ENCODE measurements at regions not wholly inside any gene's neighbourhood (a gene's known extent, or its start where the extent isn't known, plus 50 kb on each side); places are given as distances from the start of the nearest gene placed in this dataset.

- H3K4me3 ChIP-seq: no peak overlapping the region
- H3K27me3 ChIP-seq (ENCODE audit: control insufficient read depth in 3 of 3, insufficient read depth in 3 of 3, low read length in 2 of 3): no peaks in the 10 kb centered on the region
- H3K9ac ChIP-seq (ENCODE audit: insufficient read depth in 1 of 2, low read length in 2 of 2): no peak overlapping the region
- ATAC-seq (ENCODE audit: insufficient read depth, low FRiP score) (no peak), DNase-seq (no peak)
- H3K36me3 ChIP-seq (ENCODE audit: control insufficient read depth in 4 of 4, insufficient read depth in 4 of 4, low read length in 4 of 4): no peaks in the 10 kb centered on the region
- no peaks in the 10 kb centered on the region for H3K4me1 ChIP-seq (ENCODE audit: control insufficient read depth in 5 of 5, insufficient read depth in 5 of 5, low read length in 5 of 5)
- peaks cover 0 to 3% (median 0%) of the 10 kb centered on the region in 4 donors for H3K9me3 ChIP-seq (ENCODE audit: control insufficient read depth in 4 of 4, insufficient read depth in 3 of 4, low read length in 3 of 4)
- no peak for TF ChIP-seq CTCF (IDR thresholded peaks at IDR 0.05; ENCODE audit: control extremely low read depth, extremely low read depth)
- 79 to 85% methylated on average over 10 of the region's 10 CpGs for WGBS, 2 donors
- H3K27ac ChIP-seq (ENCODE audit: low read depth in 1 of 2, low read length in 1 of 2): no peak overlapping the region
These were observed 250.0 kb downstream of the LRFN2 start for GRCh38 chr6:40336940-40337760.

DNA sequence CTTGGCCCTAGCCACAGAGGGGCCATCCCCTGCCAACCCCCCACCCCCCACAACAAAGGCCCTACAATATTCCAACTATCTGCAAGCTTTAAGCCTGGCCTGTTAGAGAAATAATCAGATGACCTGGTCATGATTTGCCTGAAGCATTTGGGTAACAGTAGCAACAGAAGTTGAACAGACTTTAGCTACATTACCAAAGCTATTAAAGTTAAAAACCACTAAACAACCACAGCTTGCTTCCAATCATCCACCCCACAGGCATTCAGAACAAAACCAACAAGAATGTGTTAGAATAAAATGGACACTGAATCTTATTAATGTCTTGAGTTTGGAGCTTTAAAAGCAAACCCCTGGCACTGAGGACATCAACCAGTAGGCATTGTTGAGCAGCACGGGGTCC, 250.9 kb downstream of the LRFN2 start:
- H3K27ac ChIP-seq (ENCODE audit: low read depth in 1 of 2, low read length in 1 of 2): no peak overlapping the region
- ATAC-seq (ENCODE audit: insufficient read depth, low FRiP score) (no peak), DNase-seq (no peak)
- TF ChIP-seq CTCF (IDR thresholded peaks at IDR 0.05; ENCODE audit: control extremely low read depth, extremely low read depth): no peak
- H3K9me3 ChIP-seq (ENCODE audit: control insufficient read depth in 4 of 4, insufficient read depth in 3 of 4, low read length in 3 of 4): peaks cover 0 to 3% (median 0%) of the 10 kb centered on the region in 4 donors
- H3K4me3 ChIP-seq: no peak overlapping the region
- no peak overlapping the region for H3K9ac ChIP-seq (ENCODE audit: insufficient read depth in 1 of 2, low read length in 2 of 2)
- H3K27me3 ChIP-seq (ENCODE audit: control insufficient read depth in 3 of 3, insufficient read depth in 3 of 3, low read length in 2 of 3): no peaks in the 10 kb centered on the region
- WGBS, 2 donors: 79 to 83% methylated on average over 1 of the region's 1 CpG
- H3K36me3 ChIP-seq (ENCODE audit: control insufficient read depth in 4 of 4, insufficient read depth in 4 of 4, low read length in 4 of 4): no peaks in the 10 kb centered on the region
- H3K4me1 ChIP-seq (ENCODE audit: control insufficient read depth in 5 of 5, insufficient read depth in 5 of 5, low read length in 5 of 5): no peaks in the 10 kb centered on the region

GRCh38 chr6:40334496-40335270, 252.5 kb downstream of the LRFN2 start:
- no peak overlapping the region for H3K27ac ChIP-seq (ENCODE audit: low read depth in 1 of 2, low read length in 1 of 2)
- no peak for ATAC-seq (ENCODE audit: insufficient read depth, low FRiP score)
- 41 to 52% methylated on average over 5 of the region's 5 CpGs for WGBS, 2 donors

More at GRCh38 chr6:40334496-40335270, 252.5 kb downstream of the LRFN2 start:
- Histone ChIP-seq H3K27me3 (ENCODE audit: control insufficient read depth in 3 of 3, insufficient read depth in 3 of 3, low read length in 2 of 3) (peaks cover 0 to 4% (median 0%) of the 10 kb centered on the region in 3 donors), H3K4me1 (ENCODE audit: control insufficient read depth in 5 of 5, insufficient read depth in 5 of 5, low read length in 5 of 5) (no peaks in the 10 kb centered on the region), H3K4me3 (no peak overlapping the region), H3K9ac (ENCODE audit: insufficient read depth in 1 of 2, low read length in 2 of 2) (no peak overlapping the region), H3K36me3 (ENCODE audit: control insufficient read depth in 4 of 4, insufficient read depth in 4 of 4, low read length in 4 of 4) (no peaks in the 10 kb centered on the region), H3K9me3 (ENCODE audit: control insufficient read depth in 4 of 4, insufficient read depth in 3 of 4, low read length in 3 of 4) (peaks cover 0 to 3% (median 0%) of the 10 kb centered on the region in 4 donors)
- no peak for DNase-seq
- no peak for TF ChIP-seq CTCF (IDR thresholded peaks at IDR 0.05; ENCODE audit: control extremely low read depth, extremely low read depth)
